DMS79 treated with DMSO at 0.1 percent for 48 hours (cell line): ENCODE measurements at regions not wholly inside any gene's neighbourhood (a gene's known extent, or its start where the extent isn't known, plus 50 kb on each side); places are given as distances from the start of the nearest gene placed in this dataset.
"Not testable (repeated sequence)": the region's sequence is repeated elsewhere in the genome, so short reads cannot be mapped to it uniquely, and the experiment has no call there.

Source experiments
- DNase-seq: peaks from one replicate; lab custom pipeline; 2025; lab: John Stamatoyannopoulos, UW

DNA sequence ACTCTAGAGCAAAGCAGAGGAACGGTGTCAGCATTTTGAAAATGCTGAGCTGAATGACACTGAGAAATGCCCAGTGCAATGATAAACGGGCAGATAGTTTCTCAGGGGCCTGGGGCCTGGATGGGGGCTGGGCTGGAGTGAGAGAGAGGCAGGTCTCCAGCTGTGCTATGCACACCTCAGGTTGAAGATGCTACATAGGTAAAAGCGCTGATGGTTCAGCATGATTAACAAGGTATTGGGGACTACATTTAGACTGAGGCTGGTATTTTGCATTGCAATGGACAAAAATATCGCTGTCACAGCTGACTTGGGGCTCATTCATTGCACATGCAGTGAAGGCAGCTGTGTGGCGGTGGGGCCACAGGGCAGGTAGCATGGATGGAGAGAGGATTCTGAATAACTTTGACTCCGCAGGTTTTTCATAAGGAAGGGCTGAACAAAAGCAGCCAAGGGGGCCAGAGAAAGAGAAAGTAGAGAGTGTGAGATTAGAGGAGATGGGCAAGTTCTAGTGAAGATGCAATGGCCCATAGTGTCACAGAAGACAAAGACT is 290.8 kb upstream of the ZNF32 start:
- no peak for DNase-seq

DNA sequence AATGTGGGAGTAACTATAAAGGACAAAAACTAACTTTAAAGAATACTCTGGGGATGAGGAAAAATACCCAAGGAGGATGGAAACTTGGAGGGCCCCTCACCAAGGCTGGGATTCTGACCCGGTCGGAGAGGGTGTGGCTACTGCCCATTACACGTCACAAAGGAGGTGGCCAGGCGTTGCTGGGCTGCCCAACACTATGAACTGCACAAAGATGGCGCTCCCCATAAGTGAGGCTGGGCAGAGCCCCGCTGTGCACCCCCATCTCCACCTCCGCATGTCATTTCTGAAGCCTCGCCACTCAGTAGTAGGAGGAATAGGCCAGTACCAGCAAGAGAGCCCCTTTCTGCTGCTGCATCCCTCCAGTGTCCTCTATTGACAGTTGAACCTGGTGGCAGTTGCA is 290.1 kb upstream of the ZNF32 start:
- no peak for DNase-seq

DNA sequence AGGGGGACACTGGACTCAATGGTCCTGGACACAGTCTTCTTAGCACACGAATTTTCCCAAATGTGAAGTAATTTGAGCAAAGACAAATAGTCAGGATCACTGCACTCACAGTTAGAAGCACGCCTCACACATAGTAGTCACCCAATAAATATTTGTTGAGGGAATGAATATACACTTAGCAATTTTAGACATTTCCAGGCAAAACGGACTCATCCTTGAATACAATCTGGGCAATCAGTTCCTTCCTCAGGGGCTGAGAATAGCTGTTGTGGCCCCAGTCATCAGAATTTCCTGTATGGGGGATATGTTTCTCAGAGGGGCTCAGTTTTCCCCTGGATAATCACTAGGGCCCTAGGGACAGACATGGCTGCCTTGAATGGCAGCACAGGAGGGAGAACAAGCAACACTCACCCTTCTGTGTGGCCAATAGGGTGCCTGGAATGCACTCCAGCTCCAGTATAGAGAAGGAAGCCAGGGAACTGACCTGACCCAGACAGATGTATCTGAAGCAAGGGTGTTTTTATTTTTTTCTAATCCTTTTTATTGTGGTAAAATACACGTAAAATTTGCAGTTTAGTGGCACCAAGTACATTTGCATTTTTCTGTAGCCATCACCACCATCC is 282.7 kb upstream of the ZNF32 start:
- no peak for DNase-seq

DNA sequence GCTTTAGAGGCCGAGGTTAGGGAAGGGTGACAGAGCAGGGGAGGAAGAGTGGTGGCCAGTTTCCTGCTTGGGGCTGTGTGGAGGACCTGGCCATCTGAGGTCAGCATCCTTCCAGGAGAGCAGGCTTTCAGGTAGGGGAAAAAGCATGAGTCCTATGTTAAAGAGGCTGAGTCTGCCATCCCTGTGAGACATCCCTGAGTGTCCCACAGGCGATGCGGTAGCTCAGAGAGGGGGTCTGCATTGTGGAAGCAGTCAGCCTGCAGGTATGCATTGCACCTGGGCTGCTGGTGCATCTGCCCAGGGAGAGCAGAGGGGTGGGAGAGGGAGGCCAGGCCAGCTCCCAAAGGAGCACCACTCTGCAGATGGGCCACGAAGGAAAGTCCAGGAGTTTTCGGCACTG is 282.1 kb upstream of the ZNF32 start:
- DNase-seq, result no peak

- DNase-seq, result no peak
These were observed 281.6 kb upstream of the ZNF32 start for GRCh38 chr10:43930243-43930642.

DNA sequence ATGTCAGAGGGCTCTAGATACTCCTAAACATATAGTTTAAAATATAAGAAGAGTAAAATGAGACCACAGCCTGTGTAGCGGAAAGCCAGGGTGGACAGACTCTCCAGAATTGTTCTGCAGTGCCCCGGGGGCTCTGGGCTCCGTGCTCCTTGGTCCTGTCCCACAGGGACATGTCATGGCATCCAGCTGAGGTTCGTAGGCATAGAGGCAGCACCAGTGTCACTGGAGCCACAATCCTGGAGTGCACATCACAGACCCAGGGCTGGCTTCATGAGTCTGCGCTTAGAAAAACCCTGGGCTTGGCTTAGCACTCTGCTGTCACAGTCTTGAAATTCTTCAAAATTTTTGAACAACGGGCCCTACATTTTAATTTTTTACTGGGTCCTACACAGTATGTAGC is 280.4 kb upstream of the ZNF32 start:
- DNase-seq, result no peak

DNA sequence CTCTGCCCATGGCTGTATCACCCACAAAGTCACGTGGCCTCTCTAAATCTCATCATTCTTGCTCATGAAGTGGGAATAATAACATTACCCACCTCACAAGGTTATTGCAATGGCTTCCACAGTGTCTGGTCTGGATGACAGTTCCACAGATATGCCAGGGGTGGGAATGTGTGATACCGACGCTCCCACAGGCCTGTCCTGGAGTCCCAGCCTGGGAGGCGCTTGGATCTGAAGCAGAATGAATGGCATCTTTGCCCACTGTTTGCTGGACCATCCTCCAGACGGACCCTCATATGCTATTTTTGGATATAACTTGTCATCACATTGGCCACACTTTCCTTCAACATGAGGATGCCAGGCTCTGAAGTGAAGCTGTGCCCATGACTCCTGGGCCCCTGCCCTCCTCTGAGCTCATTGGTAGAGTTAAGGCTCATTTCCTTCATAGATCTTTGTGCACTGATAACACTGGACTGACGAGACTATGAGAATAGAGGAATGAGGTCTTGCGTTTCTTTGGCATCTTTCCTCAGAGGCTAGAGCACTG is 279.8 kb upstream of the ZNF32 start:
- DNase-seq, result no peak

GRCh38 chr10:43926875-43927406 is 278.3 kb upstream of the ZNF32 start:
- no peak for DNase-seq

GRCh38 chr10:43926371-43926770 is 277.7 kb upstream of the ZNF32 start:
- DNase-seq, result no peak

- DNase-seq, result no peak
These were observed 277.1 kb upstream of the ZNF32 start for GRCh38 chr10:43925793-43926192.

DNA sequence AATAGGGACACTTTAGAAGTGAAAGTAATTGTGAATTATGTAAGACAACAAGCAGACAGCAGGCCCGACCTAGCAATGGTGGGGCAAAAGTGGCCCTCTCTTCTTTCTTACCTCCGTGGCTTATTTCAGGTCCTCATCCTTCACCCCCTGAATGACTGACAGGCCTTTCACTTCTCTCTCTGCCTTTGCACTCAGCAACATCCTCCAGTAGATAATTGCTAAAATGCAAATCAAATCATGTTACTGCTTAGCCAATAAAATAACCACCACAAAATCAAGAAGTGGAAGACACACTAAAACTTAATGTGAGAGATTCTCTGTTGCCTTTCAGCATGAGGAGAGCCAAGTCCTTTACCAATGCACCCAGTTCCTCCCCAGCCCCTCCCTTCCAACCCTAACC is 274.6 kb upstream of the ZNF32 start:
- no peak for DNase-seq

DNA sequence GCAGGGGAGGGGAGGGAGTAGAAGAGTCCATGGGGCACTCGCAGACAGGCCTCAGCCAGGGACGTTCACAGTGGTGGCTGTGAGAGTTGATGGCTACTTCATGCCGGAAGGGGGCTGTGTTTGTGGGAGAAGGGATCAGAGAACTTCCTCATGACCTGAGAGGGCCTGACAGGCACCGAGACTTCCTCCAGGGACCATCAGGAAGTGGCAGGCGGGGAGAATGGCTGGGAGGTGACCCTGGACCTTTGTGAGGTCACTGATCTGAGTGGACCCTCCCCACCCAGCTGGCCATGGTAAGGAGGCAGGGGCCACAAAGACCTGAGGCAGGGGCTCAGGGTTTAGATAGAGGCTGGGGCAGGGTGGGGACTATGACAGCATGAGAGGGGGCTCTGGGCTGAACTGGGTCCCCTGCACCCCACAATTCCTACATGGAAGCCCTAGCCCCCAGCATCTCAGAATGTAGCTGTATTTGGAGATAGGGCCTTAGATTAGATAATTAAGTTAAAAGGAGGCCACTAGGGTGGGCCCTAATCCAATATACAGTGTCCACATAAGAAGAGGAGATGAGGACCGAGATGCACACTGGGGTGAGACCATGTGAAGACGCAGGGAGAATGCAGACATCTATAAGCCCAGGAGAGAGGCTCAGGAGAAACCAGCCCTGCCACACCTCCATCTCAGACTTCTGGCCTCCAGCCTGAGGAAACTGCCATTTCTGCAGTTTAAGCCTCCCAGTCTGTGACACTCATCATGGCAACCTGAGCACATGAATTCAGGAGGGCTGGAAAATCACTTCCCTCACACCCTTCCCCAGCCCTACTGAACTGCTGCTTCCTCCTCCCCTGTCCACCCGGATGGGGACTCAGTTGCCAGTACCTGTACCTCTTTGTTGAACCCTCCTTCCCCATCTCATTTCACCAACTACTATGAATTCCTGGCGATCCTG is 273.9 kb upstream of the ZNF32 start:
- DNase-seq, result no peak

DNA sequence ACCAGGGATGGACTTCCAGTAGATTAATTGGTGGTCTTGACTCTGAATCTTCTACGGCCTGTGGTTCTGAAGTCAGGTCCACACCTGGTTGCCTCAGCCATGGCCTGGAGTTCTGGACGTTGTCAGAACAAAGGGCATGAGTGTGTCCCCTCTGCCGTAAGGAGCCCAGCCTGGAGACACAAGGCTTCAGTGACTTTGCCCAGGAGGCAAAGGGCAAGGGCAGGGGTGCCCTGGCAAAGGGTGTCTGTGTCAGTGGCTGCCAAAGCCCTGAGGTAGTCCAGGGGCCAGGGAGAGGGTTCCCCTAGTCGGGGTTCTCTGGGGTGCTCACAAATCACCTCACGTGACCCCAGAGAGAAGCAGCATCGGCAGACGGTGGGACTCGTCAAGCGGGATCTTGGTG is 273.2 kb upstream of the ZNF32 start:
- no peak for DNase-seq

DNA sequence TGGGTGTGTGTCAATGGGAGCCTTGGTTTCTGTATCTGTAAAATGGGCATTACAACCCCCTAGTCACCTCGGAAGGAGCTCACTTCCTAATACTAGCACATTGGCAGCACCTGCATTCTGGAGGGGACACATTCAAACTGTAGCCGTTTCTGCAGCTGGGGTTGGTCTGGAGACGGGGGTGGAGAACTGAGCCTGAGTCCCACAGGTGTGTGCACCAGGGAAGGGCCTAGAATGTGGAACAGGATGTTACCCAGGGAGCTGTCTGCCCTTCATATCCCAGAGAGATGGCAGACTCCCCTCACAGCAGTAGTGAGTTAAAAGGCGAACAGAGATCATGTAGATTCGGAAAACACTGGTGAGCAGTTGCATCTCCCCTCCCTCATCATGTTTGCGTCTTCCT is 272.8 kb upstream of the ZNF32 start:
- no peak for DNase-seq

- DNase-seq, result not testable (repeated sequence)
These were observed 271.6 kb upstream of the ZNF32 start for GRCh38 chr10:43920236-43920758.

- no peak for DNase-seq
These were observed 265.1 kb upstream of the ZNF32 start for GRCh38 chr10:43913676-43914235.

GRCh38 chr10:43912469-43912868 is 263.8 kb upstream of the ZNF32 start:
- no peak for DNase-seq

DNA sequence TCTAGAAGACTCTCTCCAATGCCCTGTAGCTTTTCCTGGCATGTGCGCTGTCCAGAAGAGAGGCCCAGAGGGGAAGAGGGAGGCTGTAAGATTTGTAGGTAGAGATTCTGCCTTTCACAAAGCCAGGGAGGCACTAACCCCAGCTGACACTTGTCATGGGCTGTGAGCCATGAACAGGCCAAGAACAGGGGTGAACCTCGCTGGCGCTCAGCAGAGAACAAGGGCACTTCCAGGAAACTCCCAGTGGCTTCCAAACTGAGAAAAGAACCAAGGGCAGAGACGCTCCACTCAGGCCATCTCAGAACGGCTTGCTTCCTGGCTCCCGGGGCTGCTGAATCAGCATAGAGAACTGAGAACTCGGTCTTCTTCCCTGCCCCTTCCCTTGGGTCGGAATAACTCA is 257.8 kb upstream of the ZNF32 start:
- no peak for DNase-seq

GRCh38 chr10:43905512-43906236 is 257.0 kb upstream of the ZNF32 start:
- DNase-seq, result no peak

- DNase-seq, result no peak
These were observed 256.2 kb upstream of the ZNF32 start for GRCh38 chr10:43904844-43905243.

DNA sequence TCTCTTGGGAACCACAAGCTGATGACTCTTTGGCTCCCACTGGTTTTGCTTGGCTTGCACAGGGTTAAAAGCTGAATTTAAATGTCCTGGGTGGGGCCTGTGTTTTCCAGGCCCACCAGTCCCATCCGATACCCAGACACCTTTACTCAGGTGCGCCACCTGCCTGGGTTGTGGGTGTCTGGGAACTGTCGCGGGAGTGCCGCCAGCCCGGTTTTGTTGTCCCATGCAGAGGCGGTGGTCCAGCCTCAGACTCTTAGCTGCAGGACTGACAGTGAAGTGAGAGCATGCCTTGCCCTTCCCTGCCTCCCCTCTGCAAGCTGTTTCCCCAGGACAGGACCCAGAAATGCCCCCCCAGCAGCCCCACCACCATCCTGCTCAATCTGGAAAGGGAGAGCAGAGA is 255.6 kb upstream of the ZNF32 start:
- no peak for DNase-seq
